SK-N-DZ (cell line): ENCODE measurements at regions not wholly inside any gene's neighbourhood (a gene's known extent, or its start where the extent isn't known, plus 50 kb on each side); places are given as distances from the start of the nearest gene placed in this dataset.

Source experiments
- DNase-seq: peaks from one replicate; pipeline ENCODE4 v3.0.0-alpha.2; 2015; ENCODE audit warnings: low spot score

DNA sequence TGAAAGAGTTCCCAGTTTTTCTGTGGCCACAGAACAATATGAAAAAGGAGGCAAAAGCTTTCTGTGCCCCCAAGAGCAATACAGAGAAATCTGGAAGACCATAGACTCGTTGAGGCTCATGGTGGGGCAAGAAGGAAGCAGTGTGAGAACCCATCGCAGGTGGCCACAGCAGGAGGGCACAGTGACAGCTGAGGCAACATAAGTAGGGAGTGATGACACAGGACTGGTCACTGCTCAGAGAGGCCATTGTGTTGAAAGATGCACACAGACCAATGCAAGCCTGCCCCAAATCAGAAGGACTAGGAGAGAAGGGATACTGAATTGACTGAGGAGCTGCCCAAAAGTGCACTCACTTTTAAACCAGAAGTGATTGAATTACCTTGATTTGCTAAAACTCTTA lies 483.6 kb downstream of the EPHA4 start:
- no peak for DNase-seq

DNA sequence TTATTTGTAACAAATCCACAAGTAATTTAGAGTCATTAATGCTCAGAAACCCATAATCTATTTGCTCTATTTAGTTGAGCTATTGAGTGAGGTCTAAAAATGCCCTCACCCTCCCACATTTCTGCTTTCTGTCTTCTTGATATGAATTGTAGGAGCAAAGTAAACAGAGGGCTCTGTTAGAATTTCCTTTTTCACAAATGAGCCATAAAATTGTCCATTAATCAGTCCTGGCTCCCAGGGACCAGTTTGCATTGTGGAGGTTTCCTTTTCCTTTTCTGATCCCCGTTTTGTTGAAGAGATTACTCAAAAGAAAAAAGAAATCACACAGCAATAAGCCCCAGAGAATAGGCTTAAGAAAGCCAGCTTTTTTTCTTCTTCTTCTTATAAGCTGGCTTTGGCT lies 476.7 kb downstream of the EPHA4 start:
- no peak for DNase-seq

GRCh38 chr2:221096706-221097567 lies 475.2 kb downstream of the EPHA4 start:
- DNase-seq = no peak

GRCh38 chr2:221097568-221097915 lies 474.6 kb downstream of the EPHA4 start:
- DNase-seq = no peak

DNA sequence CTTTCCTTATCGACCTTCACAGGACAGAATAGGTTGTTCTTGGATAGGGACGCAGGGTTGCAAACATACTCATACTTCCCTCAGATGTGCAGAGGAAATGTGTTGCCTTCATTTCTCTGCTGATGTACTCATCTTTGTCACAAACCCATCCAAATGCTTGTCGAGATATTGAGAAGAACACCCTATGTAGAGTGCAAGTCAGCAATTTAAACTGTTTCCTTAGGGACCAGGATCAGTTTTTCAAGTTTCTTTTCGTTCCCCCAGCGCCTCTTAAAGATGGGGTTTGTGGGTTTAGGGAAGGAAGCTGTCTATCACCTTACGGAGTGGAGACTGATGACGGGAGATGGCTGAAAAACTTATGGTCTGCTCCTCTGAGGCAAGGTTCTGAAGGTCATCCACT lies 474.2 kb downstream of the EPHA4 start:
- no peak for DNase-seq

DNA sequence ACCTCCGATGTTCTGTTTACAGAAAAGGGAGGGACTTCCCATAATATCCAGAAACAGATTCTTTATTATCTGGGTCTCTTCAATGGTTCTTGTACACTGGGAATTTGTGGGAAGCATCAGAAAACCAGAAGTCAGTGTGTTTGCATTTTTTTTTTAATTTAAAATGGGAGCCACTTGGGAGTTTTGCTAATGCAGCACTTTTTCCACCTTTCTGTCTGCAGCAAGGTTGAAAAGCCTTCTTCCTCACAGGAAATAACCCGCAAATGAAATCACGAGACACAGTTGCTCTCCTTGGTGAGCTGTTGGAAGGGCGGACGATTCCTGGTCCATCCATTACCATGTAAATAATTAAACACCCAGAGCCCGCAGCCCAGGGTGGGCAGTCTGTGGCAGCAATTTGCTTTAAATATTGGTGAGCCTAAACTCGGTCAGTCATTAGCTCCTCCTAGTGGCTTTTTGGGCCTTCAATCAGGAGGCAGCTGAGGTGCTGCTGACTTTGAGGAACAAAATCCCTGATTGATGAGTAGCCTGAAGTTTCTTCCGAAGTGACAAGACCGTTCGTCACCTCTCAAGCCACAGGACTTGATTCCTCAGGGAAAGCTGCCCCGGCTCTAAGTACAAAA lies 471.5 kb downstream of the EPHA4 start:
- no peak for DNase-seq

DNA sequence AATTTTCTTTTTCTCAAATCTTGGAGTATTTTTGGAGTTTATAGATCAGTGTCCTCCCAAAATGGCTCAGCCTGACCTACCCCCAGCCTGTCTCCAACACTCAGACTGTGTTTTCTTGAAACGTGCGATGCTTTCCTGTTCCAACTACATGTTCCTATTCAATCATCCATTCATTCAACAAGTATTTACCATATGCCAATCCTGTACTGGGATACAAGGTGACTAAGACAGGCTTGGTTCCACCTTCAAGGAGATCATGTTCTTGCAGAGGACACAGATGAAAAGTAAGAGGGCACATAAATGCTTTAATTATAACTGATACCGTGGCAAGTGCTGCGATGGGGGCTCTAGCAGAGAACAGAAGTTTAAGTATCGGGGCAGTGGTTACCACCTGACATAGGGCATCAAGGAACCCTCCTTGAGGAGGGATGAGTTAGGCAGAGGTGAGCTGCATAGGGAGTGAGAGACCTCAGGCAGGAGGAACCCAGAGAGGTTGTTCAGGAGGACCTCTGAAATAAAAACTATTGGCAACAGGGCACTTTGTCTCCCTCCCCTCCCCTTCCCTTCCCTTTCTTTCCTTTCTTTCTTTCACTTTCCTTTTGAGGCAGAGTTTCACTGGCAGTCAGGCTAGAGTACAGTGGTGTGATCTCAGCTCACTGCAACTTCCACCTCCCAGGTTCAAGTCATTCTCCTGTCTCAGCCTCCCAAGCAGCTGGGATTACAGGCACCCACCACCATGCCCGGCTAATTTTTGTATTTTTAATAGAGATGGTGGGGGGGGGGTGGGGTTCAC lies 469.0 kb downstream of the EPHA4 start:
- no peak for DNase-seq

DNA sequence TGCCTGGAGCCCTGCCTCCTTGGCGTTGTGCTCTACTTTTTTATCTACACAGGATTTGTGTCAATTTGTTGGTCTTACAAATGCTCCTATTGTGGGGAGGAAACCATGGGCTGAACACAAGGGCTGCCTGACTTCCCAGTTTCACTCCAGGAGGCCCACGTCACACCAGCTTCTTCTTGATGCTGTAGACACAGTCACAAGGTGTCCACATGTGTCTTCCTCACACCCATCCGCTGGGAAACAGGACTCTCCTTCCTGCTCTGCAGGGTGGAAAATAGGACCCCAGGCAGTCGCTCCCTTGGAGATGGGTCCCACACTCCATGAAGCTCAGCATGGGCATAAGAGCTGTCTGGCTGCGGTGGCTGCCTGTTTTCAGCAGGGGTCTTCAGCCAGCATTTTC lies 468.2 kb downstream of the EPHA4 start:
- DNase-seq = no peak

DNA sequence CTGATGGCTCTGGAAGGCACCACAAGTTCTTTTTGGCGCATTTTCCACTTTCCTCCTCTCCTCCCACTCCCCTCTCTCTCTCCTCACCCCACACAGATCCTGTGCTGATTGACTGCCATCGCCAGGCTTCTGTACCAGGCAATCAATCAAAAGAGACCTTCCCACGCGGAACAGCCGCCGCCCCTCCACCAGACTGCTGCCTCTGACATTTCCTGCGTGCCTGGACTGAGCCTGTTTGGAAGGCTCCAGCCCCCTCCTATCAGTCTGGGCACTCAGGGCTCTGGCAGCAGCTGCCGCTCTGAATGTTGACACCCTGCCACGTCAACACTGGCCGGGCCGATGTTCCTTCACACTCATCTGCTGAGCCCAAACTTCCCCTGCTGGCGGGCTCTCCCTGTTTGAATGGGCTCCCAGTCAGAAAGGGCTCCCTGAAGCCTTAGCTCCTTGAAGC lies 467.7 kb downstream of the EPHA4 start:
- DNase-seq = no peak

DNA sequence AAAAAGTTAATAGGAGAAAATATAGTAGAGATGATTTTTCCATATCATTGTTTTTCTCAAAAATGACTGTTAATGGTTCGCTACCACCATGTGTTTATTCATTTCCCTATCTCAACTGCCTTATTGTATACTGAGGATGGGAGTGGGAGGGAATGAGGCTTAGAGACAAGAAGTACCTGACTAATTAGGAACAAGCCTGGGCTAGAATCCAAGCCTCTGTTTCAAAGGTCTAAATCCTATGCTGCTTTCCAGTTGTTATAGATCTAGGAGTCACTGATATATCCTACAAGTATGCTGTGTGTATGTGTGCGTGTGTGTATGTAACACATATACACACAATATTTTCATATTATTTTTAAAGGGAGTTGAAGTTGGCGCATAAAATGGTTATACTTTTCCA lies 465.9 kb downstream of the EPHA4 start:
- DNase-seq = no peak

DNA sequence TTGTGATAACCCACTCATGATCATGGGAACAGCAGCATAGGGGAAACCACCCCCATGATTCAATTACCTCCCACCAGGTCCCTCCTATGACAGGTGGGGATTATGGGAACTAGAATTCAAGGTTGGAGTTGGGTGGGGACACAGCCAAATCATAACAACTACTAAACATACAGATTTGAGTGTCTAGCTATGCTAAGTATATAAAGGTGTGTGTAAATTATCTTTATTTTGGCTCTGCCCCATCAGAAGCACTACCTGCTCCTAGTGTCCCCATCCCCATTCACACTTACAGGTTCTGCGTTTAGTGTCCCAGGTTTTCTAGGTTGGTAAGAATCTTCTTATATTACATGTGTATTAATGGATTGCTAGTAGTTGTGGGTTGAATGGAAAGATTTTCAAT lies 464.7 kb downstream of the EPHA4 start:
- DNase-seq = no peak

DNA sequence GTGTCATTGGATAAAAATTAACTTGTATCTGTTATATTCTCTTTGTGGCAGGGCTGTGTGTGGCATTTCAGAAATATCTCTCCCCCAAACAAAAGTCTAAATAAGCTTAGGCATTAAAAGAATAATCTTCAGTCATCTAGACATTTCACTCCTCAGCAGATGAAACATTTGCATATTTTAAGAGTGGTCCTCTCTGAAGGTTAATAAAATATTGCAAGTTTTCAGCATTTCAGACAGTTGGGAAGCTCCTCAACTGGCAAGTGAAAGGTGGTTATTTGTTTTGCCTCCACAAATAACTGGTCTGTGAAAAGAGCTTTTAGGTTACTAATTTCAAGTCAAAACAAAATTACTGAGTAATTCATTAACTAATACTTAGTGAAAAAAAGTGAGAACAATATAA lies 462.6 kb downstream of the EPHA4 start:
- DNase-seq = no peak

DNA sequence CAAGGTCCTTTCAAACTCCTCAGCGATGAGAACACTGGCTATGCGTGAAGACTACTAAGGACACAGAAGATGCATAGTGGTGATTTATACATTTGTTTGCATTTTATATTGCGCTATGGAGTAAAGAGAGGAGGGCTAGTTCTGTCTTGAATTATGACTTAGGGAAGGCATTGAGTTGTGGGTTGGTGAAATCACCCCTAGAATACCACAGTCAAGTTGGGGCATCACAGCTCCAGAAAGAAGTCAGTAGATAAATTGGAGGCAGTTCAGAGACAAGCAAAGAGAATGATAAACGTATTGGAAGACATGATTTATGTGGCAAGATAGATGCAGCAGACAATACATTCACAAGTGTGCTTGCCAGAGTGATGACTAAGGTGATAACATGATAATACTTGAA lies 460.4 kb downstream of the EPHA4 start:
- DNase-seq = no peak

DNA sequence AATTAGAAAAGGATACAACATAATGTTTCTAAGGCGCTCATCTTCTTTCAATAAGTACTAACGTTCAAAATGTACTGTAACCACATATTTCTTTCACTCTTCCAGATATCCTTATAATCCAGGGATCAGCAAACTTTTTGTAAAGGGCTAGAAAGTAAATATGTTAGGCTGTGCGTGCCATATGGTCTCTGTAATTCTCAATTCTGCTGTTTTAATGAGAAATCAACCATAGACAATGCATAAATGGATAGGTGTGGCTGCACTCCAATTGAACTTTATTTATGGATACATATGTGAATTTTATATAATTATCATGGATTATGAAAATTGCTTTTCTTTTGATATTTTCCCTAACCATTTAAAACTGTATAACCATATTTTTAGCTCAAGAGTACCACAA lies 459.4 kb downstream of the EPHA4 start:
- DNase-seq = no peak

GRCh38 chr2:221115944-221116343 lies 456.2 kb downstream of the EPHA4 start:
- DNase-seq = no peak

GRCh38 chr2:221120643-221121042 lies 451.5 kb downstream of the EPHA4 start:
- DNase-seq = no peak

GRCh38 chr2:221123396-221123795 lies 448.7 kb downstream of the EPHA4 start:
- DNase-seq = no peak

DNA sequence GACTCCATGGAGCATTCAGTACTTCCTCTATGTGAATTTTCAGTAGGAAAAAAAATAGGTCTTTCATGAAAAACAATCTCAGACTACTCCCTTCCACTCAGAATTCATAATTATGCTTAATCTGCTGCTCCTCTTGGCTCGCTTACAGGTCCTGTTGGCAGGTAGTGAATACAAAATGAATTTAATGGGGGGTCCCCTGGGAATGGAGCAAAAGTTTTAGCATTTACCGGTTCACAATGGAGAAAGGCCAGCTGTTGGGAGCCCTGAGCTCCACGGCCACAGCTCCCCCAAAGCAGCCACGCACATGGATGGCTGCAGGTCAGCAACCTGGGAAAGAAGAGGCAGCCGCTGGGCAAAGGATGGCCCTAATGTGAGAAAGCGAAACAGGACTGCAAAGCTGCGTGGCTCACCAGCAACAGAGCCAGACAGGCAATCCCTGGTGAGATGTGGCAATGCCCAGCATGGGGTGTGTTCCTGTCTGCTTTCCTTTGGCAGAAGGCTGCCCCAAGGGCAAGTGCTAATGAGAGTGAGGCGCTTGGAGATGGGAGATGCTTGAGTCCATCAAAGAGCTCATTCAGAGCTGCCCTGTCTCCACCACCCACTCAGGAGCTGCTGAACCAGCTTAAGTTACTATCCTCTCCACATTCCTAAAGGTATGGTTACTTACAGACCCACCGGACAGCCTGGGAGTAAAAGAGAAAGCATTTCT lies 447.4 kb downstream of the EPHA4 start:
- no peak for DNase-seq

DNA sequence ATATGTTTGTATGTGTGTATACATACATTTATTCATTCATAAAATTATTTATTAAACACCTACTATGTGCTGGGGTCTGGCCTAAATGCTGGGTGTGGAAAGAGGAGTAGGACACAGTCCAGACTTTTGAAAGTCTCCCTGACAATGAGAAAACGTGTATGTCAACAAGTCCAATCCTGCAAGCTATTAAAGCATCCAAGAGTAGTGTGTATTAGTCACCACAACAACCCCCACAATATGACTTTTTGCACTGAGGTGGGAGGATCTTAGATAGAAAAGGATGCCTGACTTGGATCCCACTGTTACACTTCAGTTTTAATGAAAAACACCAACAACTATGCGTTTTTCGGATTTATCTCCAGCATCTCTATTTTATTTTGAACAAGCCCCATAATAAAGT lies 446.4 kb downstream of the EPHA4 start:
- no peak for DNase-seq

- no peak for DNase-seq
Observed at GRCh38 chr2:221129657-221130056, 442.4 kb downstream of the EPHA4 start.

- no peak for DNase-seq
Observed at GRCh38 chr2:221130431-221130830, 441.7 kb downstream of the EPHA4 start.

DNA sequence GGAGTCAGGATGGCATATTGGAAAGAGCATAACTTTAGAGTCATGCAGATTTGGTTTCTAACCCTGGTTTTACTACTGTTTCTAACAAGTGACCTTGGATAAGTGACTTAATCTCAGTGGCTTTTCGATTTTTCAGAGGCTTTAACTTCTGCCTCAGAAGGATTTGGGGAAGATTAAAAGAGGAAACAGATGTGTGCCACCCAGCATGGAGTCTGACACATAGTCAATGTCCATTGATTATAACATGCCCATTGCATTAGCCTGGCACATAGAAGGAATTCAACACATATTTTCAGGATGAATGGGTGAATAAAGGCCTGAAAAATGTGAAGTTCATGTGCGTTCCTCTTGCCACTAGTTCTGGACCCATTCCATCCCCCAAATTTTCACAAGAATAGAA lies 438.2 kb downstream of the EPHA4 start:
- DNase-seq = no peak
